Keratinocyte (primary cell): ENCODE measurements at regions not wholly inside any gene's neighbourhood (a gene's known extent, or its start where the extent isn't known, plus 50 kb on each side); places are given as distances from the start of the nearest gene placed in this dataset.

ENCODE experiments used
- DNase-seq: peaks from one replicate; pipeline ENCODE4 v3.0.0-alpha.2; 2011; ENCODE audit warnings: low read depth, missing footprints, low spot score
- FAIRE-seq: peaks from 2 replicates; lab custom pipeline; 2011; peaks lifted over from hg19 to GRCh38; lab: Jason Lieb, UNC
- H2AFZ ChIP-seq: 2 replicates; pipeline ENCODE4 v1.6.0; 2012; ENCODE audit warnings: low read length, control low read depth, inconsistent platforms; ENCODE audit not compliant: control insufficient read depth
- H3K27ac ChIP-seq: 2 replicates; pipeline ENCODE4 v1.5.1; 2011; ENCODE audit warnings: low read length; ENCODE audit not compliant: control insufficient read depth, insufficient read depth
- H3K27me3 ChIP-seq: 3 replicates; pipeline ENCODE4 v1.6.0; 2011; ENCODE audit warnings: low read length; ENCODE audit not compliant: control insufficient read depth, insufficient read depth; ENCODE audit errors: extremely low read depth
- H3K36me3 ChIP-seq, 2 experiments: 2 replicates in 1 of 2; 3 replicates in 1 of 2; pipeline ENCODE4 v1.5.1; 2011; ENCODE audit warnings: low read length in 2 of 2, mild to moderate bottlenecking in 1 of 2; ENCODE audit not compliant: control insufficient read depth in 2 of 2, insufficient read depth in 2 of 2; ENCODE audit errors: extremely low read depth in 1 of 2
- H3K4me1 ChIP-seq: 3 replicates; pipeline ENCODE4 v1.5.1; 2011; ENCODE audit warnings: low read length; ENCODE audit not compliant: control insufficient read depth, insufficient read depth; ENCODE audit errors: extremely low read depth
- H3K4me2 ChIP-seq: 3 replicates; pipeline ENCODE4 v1.6.0; 2011; ENCODE audit warnings: low read depth, low read length; ENCODE audit not compliant: control insufficient read depth, insufficient read depth; ENCODE audit errors: extremely low read depth
- H3K4me3 ChIP-seq, 3 experiments: fragments of 200-600 bp in 1 of 3; sonication (generic) in 1 of 3; 2 replicates in 2 of 3; 3 replicates in 1 of 3; pipeline ENCODE4 v1.5.1; 2011 to 2016; ENCODE audit warnings: low read length in 3 of 3, mild to moderate bottlenecking in 3 of 3, control low read depth in 2 of 3, inconsistent platforms in 1 of 3, low read depth in 1 of 3, mixed read lengths in 1 of 3, mixed run types in 1 of 3, moderate library complexity in 1 of 3; ENCODE audit not compliant: control insufficient read depth in 2 of 3, insufficient read depth in 2 of 3; ENCODE audit errors: extremely low read depth in 1 of 3
- H3K79me2 ChIP-seq: 2 replicates; pipeline ENCODE4 v1.6.0; 2012; ENCODE audit warnings: low read length; ENCODE audit not compliant: control insufficient read depth, insufficient read depth
- H3K9ac ChIP-seq: 3 replicates; pipeline ENCODE4 v1.6.0; 2011; ENCODE audit warnings: low read length; ENCODE audit not compliant: control insufficient read depth, insufficient read depth; ENCODE audit errors: extremely low read depth
- H3K9me1 ChIP-seq: 3 replicates; pipeline ENCODE4 v1.6.0; 2011; ENCODE audit warnings: low read length; ENCODE audit not compliant: control insufficient read depth, insufficient read depth; ENCODE audit errors: extremely low read depth
- H3K9me3 ChIP-seq: 2 replicates; pipeline ENCODE4 v1.5.1; 2012; ENCODE audit warnings: low read depth, low read length; ENCODE audit not compliant: control insufficient read depth
- H4K20me1 ChIP-seq: 3 replicates; pipeline ENCODE4 v1.6.0; 2011; ENCODE audit warnings: low read length; ENCODE audit not compliant: control insufficient read depth, insufficient read depth; ENCODE audit errors: extremely low read depth
- EZH2 ChIP-seq: IDR thresholded peaks from one replicate; pipeline ENCODE4 v1.6.1; 2012; ENCODE audit warnings: inconsistent platforms, mild to moderate bottlenecking, low read length, moderate library complexity
- dilution Hi-C: fragments of 300-500 bp; cut with MboI; formaldehyde crosslinking; loops from one replicate; pipeline ENCODE4 v1.7.0; 2020; ENCODE audit warnings: low sequenced_read_pairs; ENCODE audit not compliant: extremely low pct_ligation_motif_present
- TF ChIP-seq, protein P1 (sequence below), 3 experiments: IDR thresholded peaks in 1 of 3; conservative IDR thresholded peaks in 1 of 3; optimal IDR thresholded peaks in 1 of 3; 2 replicates in 2 of 3; 3 replicates in 1 of 3; pipeline versions ENCODE3 to v1.5.1; 2011; ENCODE audit warnings: low read length in 3 of 3, mild to moderate bottlenecking in 3 of 3, moderate library complexity in 2 of 3, control low read depth in 1 of 3, inconsistent platforms in 1 of 3; ENCODE audit not compliant: insufficient read depth in 2 of 3; ENCODE audit errors: extremely low read depth in 1 of 3

DNA sequence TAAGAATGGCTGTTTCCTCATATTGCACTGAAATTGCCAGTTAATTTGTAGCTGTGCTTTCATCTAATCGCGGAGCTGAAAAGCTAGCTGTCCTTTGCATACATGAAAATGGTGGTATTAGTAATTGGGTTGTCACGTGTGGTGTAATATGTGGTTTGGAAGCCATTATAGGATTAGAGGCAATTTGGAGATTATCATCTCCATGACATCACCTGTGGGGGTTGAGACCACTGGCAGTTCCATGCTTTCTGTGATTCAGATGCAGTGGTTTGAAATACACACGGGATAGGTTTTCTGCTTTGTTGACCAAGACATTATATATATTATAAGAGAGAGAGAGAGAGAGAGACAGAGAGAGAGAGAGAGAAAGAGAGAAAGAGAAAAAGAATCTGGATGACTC, 180.8 kb downstream of the RAB11FIP2 start:
- no peak overlapping the region for H3K4me3 ChIP-seq
- no peaks in the 10 kb centered on the region for H3K9me3 ChIP-seq
- DNase-seq, result no peak
- dilution Hi-C loops, result no loop called here
- no peaks in the 10 kb centered on the region for H3K79me2 ChIP-seq
- no peak for FAIRE-seq
- H2AFZ ChIP-seq, result no peak overlapping the region
- H3K4me2 ChIP-seq, result no peak overlapping the region
- H3K27me3 ChIP-seq, result no peaks in the 10 kb centered on the region
- H3K9me1 ChIP-seq, result no peaks in the 10 kb centered on the region
- no peak overlapping the region for H3K9ac ChIP-seq
- H4K20me1 ChIP-seq, result no peaks in the 10 kb centered on the region
- no peaks in the 10 kb centered on the region for H3K4me1 ChIP-seq
- no peaks in the 10 kb centered on the region for H3K36me3 ChIP-seq
- no peak for TF ChIP-seq EZH2
- TF ChIP-seq, protein P1, sequence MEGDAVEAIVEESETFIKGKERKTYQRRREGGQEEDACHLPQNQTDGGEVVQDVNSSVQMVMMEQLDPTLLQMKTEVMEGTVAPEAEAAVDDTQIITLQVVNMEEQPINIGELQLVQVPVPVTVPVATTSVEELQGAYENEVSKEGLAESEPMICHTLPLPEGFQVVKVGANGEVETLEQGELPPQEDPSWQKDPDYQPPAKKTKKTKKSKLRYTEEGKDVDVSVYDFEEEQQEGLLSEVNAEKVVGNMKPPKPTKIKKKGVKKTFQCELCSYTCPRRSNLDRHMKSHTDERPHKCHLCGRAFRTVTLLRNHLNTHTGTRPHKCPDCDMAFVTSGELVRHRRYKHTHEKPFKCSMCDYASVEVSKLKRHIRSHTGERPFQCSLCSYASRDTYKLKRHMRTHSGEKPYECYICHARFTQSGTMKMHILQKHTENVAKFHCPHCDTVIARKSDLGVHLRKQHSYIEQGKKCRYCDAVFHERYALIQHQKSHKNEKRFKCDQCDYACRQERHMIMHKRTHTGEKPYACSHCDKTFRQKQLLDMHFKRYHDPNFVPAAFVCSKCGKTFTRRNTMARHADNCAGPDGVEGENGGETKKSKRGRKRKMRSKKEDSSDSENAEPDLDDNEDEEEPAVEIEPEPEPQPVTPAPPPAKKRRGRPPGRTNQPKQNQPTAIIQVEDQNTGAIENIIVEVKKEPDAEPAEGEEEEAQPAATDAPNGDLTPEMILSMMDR (optimal IDR thresholded peaks at IDR 0.05 in 1 of 3, IDR thresholded peaks at IDR 0.05 in 1 of 3, conservative IDR thresholded peaks at IDR 0.05 in 1 of 3; ENCODE audit: extremely low read depth in 1 of 3, insufficient read depth in 2 of 3, low read length in 3 of 3), result no peak
- no peak overlapping the region for H3K27ac ChIP-seq

DNA sequence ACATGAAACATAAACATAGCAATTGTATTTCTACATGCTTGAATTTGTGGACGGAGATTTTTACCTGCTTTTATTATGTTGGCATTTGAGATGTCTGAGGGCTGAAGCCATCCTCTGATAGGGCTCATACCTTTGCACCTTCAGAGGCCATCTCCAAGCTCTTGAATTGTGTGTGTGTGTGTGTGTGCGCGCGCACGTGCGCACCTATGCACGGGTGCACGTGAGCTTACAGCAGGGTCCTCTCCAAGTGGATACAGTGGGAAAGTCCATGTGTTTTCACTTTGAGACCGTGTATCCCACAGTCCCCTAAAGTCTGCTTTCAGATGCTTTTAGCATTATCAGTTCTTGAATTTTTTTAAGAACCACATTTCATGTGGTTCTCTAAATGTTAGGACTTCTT, 178.6 kb downstream of the RAB11FIP2 start:
- no peak overlapping the region for H3K9ac ChIP-seq
- no peaks in the 10 kb centered on the region for H4K20me1 ChIP-seq
- TF ChIP-seq EZH2, result no peak
- TF ChIP-seq, protein P1 (optimal IDR thresholded peaks at IDR 0.05 in 1 of 3, IDR thresholded peaks at IDR 0.05 in 1 of 3, conservative IDR thresholded peaks at IDR 0.05 in 1 of 3; ENCODE audit: extremely low read depth in 1 of 3, insufficient read depth in 2 of 3, low read length in 3 of 3), result no peak
- no peak overlapping the region for H3K27ac ChIP-seq
- dilution Hi-C loops, result no loop called here
- no peaks in the 10 kb centered on the region for H3K79me2 ChIP-seq
- FAIRE-seq, result no peak
- H2AFZ ChIP-seq, result no peak overlapping the region
- peaks cover 4% of the 10 kb centered on the region for H3K27me3 ChIP-seq
- no peaks in the 10 kb centered on the region for H3K4me1 ChIP-seq
- no peaks in the 10 kb centered on the region for H3K9me1 ChIP-seq
- no peak overlapping the region for H3K4me3 ChIP-seq
- H3K9me3 ChIP-seq, result no peaks in the 10 kb centered on the region
- H3K36me3 ChIP-seq, result no peaks in the 10 kb centered on the region
- no peak overlapping the region for H3K4me2 ChIP-seq
- DNase-seq, result no peak
